ENCODE measurements at regions not wholly inside any gene's neighbourhood (a gene's known extent, or its start where the extent isn't known, plus 50 kb on each side); places are given as distances from the start of the nearest gene placed in this dataset.
"Not testable (repeated sequence)": the region's sequence is repeated elsewhere in the genome, so short reads cannot be mapped to it uniquely, and the experiment has no call there.

DNA sequence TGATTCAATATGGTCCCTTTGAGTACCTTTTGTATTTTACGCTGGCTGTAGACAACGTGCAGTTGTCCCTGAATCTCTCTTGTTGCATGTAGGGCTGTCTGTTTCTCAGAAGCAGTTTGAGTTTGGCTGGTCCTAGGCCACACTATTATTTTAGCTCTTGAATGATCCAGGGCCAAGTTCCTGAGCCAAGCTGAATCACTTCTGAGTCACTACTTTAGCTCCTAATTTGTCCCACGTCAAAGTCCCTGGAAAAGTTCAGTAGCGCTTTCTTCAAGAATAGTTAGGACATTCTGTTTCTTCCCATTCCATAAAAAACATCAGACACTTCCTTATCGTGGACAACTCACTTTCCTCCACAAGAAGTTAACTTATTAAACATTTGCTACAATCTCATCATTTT is 168.2 kb downstream of the RBMY1A1 start:
- H3K4me1 Mint-ChIP-seq; H3K27ac Mint-ChIP-seq; H3K27me3 Mint-ChIP-seq; DNase-seq; H3K9me3 Mint-ChIP-seq; H3K36me3 Mint-ChIP-seq (ENCODE audit: low read depth); CTCF ChIA-PET; intact Hi-C loops (cut with micrococcal nuclease); ATAC-seq (ENCODE audit: low read depth); POLR2A ChIA-PET; H3K4me3 Mint-ChIP-seq: not testable (repeated sequence)

DNA sequence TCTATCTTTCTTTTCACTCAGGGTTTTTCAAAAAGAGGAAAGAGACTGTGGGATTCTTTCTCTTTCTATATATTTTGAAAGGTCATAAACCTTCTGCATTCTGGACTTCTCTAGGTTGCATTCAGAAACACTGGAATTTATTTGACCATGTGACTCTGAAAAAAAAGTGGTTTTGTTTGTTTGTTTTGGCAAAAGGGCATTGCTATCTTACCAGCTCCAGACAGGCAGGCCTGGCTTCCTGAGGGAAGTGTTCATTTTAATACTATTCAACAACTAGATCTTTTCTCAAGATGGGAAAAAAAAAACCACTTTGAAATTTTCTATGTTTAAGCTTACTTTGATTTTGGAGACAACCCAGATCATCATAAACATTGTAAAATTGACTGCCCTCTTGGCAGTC is 170.6 kb downstream of the RBMY1A1 start:
- Mint-ChIP-seq H3K27me3 (no peaks in the 10 kb centered on the region), H3K4me1 (no peaks in the 10 kb centered on the region), H3K36me3 (ENCODE audit: low read depth) (no peaks in the 10 kb centered on the region), H3K27ac (no peak overlapping the region), H3K9me3 (peaks cover 7% of the 10 kb centered on the region), H3K4me3 (no peak overlapping the region)
- TF ChIP-seq, protein P1, sequence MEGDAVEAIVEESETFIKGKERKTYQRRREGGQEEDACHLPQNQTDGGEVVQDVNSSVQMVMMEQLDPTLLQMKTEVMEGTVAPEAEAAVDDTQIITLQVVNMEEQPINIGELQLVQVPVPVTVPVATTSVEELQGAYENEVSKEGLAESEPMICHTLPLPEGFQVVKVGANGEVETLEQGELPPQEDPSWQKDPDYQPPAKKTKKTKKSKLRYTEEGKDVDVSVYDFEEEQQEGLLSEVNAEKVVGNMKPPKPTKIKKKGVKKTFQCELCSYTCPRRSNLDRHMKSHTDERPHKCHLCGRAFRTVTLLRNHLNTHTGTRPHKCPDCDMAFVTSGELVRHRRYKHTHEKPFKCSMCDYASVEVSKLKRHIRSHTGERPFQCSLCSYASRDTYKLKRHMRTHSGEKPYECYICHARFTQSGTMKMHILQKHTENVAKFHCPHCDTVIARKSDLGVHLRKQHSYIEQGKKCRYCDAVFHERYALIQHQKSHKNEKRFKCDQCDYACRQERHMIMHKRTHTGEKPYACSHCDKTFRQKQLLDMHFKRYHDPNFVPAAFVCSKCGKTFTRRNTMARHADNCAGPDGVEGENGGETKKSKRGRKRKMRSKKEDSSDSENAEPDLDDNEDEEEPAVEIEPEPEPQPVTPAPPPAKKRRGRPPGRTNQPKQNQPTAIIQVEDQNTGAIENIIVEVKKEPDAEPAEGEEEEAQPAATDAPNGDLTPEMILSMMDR (IDR thresholded peaks at IDR 0.05), result no peak
- DNase-seq (no peak), ATAC-seq (ENCODE audit: low read depth) (no peak)
- CTCF ChIA-PET, result no interaction called here
- POLR2A ChIA-PET, result no interaction called here
- intact Hi-C loops (cut with micrococcal nuclease), result no loop called here

DNA sequence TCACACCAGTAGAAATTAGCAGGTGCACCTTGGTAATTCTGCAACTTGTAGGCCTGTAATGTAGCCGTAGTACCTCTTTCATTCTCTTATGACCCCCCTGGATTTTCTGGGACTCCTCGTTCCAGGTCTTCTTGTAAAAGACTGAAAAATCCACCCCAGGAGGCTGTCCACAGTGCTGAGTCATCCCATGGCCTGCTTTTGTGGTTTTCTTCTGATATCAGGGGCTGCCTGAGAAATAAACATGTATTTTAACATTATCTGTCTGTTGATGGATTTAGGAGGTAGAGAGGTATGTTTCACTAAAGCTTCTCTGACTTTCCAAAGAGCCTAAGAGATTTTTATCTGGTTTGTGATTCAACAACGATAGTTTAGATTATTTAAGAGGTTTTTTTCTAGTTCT is 171.9 kb downstream of the RBMY1A1 start:
- POLR2A ChIA-PET, result not testable (repeated sequence)

DNA sequence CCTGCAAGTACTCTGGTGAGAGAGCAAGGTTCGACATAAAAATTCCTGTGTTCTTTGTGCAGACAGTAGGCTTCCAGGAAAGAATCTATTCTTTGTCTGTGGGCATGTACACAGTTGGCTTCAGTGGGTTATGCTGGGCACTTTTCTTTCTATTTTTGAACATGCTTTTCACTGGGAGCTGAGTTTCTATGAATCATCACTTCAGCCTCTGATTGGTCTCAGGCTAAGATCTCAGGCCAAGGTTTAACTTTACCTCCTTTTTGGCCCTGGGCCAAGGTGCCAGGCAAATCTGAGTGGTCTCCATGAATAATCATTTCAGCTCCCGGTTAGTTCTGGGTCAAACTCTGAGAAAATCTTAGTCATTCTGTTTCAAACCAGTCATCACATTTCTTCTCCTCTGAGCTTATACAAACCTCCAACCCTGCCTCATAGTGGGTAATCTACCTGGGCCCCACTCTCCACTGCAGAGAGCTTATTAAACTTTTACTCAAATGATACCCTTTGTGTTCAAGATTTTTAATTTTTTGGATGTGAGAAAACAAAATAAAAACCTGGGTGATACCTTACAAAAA is 158.8 kb downstream of the RBMY1D start:
- H3K9me3 Mint-ChIP-seq; H3K27ac Mint-ChIP-seq; H3K36me3 Mint-ChIP-seq (ENCODE audit: low read depth); POLR2A ChIA-PET; H3K4me3 Mint-ChIP-seq; CTCF ChIA-PET; intact Hi-C loops (cut with micrococcal nuclease); H3K4me1 Mint-ChIP-seq; H3K27me3 Mint-ChIP-seq; DNase-seq; ATAC-seq (ENCODE audit: low read depth): not testable (repeated sequence)

More for the DNA sequence above, 171.9 kb downstream of the RBMY1A1 start:
- H3K36me3 Mint-ChIP-seq (ENCODE audit: low read depth); ATAC-seq (ENCODE audit: low read depth); H3K27ac Mint-ChIP-seq; H3K4me3 Mint-ChIP-seq; H3K9me3 Mint-ChIP-seq; DNase-seq; intact Hi-C loops (cut with micrococcal nuclease); H3K4me1 Mint-ChIP-seq; CTCF ChIA-PET; H3K27me3 Mint-ChIP-seq: not testable (repeated sequence)

DNA sequence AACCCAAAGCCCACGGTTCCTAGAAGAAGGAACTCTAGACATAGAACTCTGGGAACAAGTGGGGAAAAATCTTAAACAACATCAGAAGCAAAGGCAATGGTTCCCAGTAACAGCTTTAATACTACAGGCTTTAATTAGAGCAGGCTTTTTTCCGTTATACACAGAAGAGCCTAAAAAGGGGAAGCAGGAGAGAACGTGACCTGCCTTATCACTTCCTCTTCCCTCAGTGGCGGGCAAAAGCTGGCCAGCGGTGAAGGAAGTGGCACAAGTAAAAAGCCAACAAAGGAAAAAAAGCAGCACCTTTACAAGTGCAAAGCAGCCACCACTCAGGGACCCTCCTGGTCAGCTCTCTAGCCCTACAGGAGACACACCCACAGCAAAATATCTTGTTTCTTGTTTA is 149.3 kb downstream of the RBMY1D start:
- POLR2A ChIA-PET; DNase-seq; H3K9me3 Mint-ChIP-seq; H3K27me3 Mint-ChIP-seq; H3K4me3 Mint-ChIP-seq; intact Hi-C loops (cut with micrococcal nuclease); H3K27ac Mint-ChIP-seq; H3K4me1 Mint-ChIP-seq; H3K36me3 Mint-ChIP-seq (ENCODE audit: low read depth); CTCF ChIA-PET: not testable (repeated sequence)
- peak; percentile 42 for ATAC-seq (ENCODE audit: low read depth)

DNA sequence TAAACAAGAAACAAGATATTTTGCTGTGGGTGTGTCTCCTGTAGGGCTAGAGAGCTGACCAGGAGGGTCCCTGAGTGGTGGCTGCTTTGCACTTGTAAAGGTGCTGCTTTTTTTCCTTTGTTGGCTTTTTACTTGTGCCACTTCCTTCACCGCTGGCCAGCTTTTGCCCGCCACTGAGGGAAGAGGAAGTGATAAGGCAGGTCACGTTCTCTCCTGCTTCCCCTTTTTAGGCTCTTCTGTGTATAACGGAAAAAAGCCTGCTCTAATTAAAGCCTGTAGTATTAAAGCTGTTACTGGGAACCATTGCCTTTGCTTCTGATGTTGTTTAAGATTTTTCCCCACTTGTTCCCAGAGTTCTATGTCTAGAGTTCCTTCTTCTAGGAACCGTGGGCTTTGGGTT is 134.1 kb downstream of the RBMY1D start:
- H3K9me3 Mint-ChIP-seq; H3K27ac Mint-ChIP-seq; POLR2A ChIA-PET; H3K27me3 Mint-ChIP-seq; H3K4me1 Mint-ChIP-seq; H3K36me3 Mint-ChIP-seq (ENCODE audit: low read depth); DNase-seq; CTCF ChIA-PET; intact Hi-C loops (cut with micrococcal nuclease); H3K4me3 Mint-ChIP-seq: not testable (repeated sequence)
- peak; percentile 49 for ATAC-seq (ENCODE audit: low read depth)

DNA sequence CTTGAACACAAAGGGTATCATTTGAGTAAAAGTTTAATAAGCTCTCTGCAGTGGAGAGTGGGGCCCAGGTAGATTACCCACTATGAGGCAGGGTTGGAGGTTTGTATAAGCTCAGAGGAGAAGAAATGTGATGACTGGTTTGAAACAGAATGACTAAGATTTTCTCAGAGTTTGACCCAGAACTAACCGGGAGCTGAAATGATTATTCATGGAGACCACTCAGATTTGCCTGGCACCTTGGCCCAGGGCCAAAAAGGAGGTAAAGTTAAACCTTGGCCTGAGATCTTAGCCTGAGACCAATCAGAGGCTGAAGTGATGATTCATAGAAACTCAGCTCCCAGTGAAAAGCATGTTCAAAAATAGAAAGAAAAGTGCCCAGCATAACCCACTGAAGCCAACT is 126.5 kb downstream of the RBMY1D start:
- DNase-seq; H3K4me1 Mint-ChIP-seq; H3K36me3 Mint-ChIP-seq (ENCODE audit: low read depth); H3K27ac Mint-ChIP-seq; H3K9me3 Mint-ChIP-seq; ATAC-seq (ENCODE audit: low read depth); intact Hi-C loops (cut with micrococcal nuclease); H3K27me3 Mint-ChIP-seq; POLR2A ChIA-PET; H3K4me3 Mint-ChIP-seq; CTCF ChIA-PET: not testable (repeated sequence)

DNA sequence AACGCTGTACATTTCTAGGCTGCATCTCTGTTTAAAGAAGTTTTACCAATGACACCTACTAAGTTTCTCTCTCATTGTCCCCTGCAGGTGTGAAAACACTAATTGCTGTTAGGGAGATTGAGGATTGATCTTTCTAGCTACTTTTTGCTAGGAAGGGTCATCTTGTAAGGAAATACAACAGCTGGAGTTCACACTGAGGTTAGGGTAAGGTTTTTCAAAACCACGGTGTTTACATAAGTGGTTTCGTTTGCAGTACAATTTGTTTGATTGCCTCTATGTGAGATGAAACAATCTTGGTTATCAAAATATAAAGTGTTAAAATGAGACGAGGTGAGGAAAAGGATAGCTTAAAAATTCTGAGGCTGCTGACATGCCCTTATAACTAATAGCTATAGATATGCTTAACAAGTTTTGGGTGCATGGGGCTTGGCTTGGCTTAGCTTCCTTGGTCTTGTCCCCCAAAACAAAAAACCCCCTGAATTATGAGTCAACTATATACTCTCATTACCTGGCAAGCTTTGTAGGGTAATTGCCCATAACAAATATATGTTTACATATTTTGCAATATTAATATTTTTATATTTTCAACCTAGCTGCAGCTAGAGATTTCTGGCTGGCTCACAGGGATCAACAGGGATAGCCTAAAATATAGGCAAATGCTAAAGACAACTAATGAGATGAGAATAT is 112.0 kb downstream of the RBMY1D start:
- H3K36me3 Mint-ChIP-seq (ENCODE audit: low read depth), result not testable (repeated sequence)

More for the DNA sequence above, 112.0 kb downstream of the RBMY1D start:
- POLR2A ChIA-PET; H3K27me3 Mint-ChIP-seq; H3K4me1 Mint-ChIP-seq; CTCF ChIA-PET; H3K9me3 Mint-ChIP-seq; DNase-seq; H3K27ac Mint-ChIP-seq; H3K4me3 Mint-ChIP-seq; intact Hi-C loops (cut with micrococcal nuclease); ATAC-seq (ENCODE audit: low read depth): not testable (repeated sequence)
